ENCODE measurements at regions not wholly inside any gene's neighbourhood (a gene's known extent, or its start where the extent isn't known, plus 50 kb on each side); places are given as distances from the start of the nearest gene placed in this dataset.

DNA sequence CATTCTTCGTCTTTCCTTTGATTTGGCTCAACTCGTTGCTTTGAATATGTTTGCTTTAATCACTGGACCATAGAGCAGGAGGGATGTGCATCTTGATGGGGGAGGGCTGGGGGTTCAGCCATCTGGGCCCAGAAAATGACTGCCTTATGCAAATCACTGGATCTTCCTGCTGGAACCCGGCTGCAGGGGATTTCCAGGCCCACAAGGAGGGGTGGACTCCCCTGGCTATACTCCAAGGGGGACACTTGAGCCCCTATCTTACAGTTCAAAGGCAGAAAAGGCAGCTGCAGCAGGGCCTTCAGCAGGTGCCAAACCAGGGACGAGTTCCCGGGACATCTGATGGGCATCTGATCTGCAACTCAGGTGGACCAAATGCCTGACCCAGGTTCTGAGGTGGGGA lies 122.5 kb downstream of the DICER1 start:
- DNase-seq: peak; percentile 74

DNA sequence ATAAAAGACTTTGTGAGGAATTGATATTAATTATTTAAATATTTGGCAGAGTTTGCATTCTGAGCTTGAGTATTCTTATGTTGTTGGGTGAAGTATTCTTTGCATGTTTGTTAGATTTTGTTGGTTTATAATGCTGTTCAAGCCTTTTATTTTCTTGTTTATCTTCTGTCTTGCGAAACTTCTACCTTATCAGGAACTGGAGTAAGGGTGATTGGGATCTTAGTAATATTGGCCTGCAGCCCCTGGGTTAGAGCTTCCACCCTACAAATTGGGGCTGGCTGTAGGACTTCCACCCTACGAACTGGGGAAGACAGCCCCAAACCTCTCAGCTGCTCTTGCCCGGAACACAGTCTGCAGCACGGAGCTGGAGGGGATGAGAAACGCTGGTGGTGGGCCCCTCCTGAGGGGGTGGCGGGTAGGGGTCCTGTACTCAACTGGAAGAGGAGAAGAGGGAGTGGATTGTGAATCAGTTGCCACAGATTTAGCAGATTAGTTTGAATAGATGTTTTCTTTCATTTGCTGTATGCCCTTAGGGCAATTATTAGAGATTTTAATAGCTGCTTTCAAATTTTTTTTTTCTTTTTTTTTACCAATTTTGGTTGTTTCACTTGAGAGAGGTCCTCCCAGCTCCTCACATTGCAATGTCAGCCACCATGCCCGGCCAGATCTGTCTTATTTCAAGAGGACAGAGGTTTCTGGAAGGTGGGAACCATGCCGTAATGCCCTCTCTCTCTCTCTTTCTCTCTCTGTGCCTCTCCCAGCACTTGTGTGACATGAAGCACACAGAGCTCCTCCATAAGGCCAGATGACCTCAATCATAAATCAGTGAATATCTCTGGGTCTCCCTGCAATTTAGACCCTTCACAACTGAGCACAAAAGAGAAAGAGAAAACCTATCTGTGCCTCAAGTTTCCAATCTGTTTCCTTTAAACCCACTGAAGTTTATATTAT lies 123.4 kb downstream of the DICER1 start:
- no peak for DNase-seq

DNA sequence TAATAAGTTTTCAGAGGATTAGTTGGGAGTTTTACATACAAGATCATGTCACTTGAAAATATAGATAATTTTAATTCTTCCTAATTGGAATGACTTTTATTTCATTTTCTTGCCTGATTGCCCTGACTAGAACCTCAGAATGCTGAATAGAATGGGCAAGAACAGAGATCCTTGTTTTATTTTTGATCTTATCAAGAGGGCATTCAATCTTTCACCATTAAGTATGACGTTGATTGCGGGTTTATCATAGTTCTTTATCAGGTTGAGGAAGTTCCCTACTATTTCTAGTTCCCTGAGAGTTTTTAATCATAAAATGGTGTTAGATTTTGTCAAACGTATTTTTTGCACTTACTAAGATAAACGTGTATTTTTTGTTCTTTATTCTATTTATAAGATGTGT lies 124.3 kb downstream of the DICER1 start:
- no peak for DNase-seq

GRCh38 chr14:95026851-95027463 lies 130.4 kb downstream of the DICER1 start:
- no peak for DNase-seq

DNA sequence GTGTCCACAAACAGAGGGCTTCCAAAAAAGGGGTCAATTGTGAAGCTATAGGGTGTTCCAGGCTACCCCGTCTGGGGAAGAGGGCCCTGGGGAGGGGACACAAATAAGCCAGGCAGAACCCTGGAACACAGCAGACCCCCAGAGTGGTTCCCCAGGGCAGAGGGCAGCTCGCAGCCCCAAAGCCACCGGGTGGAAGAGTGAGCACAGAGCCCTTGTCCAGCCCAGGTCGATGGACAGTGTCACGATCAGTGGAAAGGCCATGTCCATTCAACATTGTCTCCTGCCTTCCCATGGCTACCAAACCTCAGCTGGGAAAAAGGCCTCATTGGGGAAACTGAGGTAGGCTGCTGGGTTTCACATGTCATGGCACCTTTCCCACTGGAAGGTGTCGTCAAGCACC lies 131.4 kb downstream of the DICER1 start:
- DNase-seq: no peak

DNA sequence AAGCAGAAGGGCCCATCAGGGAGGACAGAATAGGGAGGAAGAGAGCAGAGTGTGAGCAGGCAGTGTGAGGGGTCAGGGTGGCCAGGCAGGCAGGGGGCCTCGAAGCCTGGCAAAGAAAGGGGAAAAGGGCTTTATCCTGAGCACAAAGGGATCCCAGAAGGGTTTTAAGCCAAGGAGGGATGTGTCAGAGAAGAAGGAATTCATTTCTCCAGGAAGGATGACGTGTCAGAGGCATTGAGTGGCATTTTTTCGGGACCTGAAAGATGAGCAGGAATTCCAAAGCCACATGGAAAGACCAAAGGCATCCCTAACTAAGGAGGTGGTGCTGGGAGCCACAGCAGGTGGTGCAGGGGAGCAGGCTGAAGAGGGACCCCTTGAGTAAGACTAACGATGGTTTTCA lies 132.1 kb downstream of the DICER1 start:
- DNase-seq: no peak

DNA sequence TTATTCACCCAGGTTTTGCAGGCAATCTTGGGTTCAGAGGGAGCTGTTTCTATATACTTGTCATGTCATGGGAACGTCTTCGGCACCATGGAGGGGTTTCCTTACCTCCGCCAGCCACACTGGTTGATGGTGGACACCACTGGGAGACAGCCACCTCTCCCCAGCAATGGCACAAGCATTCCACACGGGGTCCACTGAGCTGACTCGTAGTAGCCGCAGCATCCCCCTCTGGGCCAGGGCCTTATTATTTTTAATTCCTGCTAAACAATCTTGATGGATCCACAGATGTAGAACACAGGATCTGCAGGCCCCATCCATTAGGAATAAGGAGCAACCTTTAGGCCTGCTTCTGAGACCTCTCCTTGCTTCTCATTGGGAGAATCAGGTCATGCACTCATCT lies 132.9 kb downstream of the DICER1 start:
- DNase-seq: no peak

GRCh38 chr14:95023886-95024285 lies 133.4 kb downstream of the DICER1 start:
- no peak for DNase-seq

DNA sequence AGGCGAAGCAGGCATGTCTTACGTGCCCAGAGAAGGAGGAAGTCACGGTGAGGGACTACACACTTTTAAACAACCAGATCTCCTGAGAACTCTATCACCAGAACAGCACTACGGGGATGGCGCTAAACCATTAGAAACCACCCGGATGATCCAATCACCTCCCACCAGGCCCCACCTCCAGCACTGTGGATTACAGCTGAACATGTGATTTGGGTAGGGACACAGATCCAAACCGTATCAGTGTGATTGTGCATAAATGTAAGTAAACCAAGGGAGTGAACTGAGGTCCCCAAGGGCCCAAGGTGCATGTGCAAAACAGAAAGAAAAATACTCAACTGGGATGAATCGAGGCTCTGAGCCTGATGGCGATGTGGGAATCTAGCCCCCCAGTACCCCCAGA lies 134.2 kb downstream of the DICER1 start:
- DNase-seq: no peak

GRCh38 chr14:95021588-95021987 lies 135.7 kb downstream of the DICER1 start:
- DNase-seq: no peak

DNA sequence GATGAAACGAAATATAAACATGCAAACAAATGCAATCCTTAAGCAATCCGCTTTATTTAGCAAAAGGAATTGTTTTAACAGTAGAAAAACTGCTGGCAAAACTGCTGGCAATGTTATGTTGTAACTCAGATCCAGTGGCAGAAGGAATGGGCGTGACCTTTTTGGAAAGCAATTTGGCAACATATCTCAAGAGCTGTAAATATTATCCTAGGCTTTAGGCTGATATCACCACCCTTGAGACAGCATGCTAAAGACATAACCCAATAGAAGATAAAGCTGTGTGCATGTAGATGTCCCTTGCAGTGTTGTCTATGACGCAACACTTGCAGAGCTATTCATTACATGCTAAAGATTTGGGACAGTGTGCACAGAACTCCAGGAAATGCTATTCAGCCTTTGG lies 138.5 kb downstream of the DICER1 start:
- DNase-seq: no peak

GRCh38 chr14:95015046-95015445 lies 142.3 kb downstream of the DICER1 start:
- no peak for DNase-seq

DNA sequence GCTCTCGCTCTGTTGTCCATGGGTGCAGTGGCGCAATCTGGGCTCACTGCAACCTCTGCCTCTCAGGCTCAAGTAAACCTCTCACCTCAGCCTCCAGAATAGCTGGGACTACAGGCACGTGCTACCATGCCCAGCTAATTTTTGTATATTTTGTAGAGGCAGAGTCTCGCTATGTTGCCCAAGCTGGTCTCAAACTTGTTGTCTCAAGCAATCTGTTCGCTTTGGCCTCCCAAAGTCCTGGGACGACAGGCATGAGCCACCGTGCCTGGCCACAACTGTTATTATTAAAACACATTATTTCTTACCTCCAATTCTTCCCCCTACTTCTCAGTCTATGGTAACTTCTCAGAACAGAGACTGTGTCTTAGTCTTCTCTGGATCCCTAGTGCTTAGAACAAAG lies 143.3 kb downstream of the DICER1 start:
- no peak for DNase-seq

DNA sequence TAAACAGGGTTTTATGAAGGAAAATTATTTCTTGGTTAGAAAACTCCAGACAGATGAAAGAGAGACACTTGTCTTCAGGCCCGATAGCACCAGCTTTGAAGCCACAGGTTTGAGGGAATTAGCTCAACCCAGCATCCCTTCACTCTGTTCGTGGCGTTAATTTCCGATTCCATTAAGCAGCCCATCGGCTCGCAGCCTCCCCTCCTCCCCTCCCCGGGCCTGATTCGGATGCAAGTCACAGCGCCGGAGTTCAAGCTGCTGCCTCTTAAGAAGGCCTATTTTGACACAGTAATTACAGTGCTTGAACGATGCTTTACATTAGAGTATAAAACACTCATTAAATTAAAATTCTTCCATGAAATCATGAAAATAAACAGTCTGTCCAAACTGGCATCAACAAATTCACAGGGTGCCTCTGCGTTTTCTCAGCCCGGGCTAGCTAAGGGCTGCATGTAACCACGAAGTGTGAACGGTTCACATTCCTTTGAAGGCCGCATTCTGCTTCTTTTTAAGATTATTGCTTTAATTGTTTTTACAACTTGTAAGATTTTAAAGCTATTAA lies 145.8 kb downstream of the DICER1 start:
- DNase-seq: no peak

- DNase-seq: no peak
Measured at GRCh38 chr14:95008445-95009217, 148.7 kb downstream of the DICER1 start.

DNA sequence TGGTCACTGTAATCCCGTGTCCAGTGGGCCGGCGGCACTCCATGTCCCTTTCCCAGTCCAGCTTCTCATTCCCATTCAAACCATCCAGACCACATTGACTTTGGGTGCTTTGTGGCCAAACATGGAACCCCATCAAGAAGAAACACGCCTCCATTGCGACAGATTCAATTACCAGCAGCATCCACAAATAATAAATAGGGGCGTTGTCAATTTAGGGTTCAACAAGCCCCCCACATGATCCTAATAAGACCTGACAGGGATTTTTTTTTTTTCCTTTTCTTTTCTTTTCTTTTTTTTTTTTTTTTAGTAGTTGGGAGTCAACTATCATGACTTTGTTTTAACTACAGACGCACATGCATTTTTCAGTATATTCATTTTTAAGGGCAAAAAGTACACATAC lies 149.4 kb downstream of the DICER1 start:
- DNase-seq: no peak

GRCh38 chr14:95006479-95006878 lies 150.8 kb downstream of the DICER1 start:
- no peak for DNase-seq

- no peak for DNase-seq
Measured at GRCh38 chr14:95006051-95006450, 151.3 kb downstream of the DICER1 start.

DNA sequence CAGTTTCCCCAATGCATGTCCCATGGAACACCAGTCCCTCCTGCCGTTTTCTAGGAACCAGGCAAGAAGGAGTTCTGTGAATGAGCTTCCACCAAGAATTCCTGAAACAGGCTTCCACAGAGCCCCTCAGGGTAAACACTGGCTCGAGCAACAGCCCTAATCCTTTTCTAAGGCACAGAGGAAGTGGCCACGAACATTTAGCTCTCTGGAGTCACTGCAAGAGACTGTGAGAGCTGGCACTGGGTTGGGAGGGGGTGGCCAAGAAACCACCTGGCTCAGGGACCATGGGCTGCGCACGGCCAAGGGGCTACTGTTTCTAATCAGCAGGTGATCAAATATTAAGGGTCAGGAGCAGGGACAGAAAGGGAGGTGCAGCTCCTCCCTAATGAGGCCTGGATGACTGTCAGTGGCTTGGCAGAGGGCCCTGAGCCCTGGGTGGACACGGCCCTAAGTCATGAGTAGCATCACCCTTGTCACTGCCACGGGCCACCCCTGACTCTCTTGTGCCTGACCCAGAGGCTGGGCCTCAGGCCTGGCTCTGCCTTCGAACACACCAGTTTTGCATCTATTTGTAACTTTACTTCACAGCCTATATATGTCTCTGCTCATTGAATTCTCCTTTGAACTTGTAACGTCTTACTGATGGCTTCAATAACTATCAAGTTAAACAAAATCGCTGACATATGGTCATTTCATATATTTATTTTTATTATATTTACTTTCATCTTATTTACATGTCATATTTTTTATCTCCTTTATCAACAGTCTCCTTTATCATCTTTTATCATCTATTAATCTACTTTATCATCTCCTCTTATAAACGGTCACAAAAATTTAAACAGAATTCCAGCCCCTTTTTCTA lies 154.0 kb downstream of the DICER1 start:
- no peak for DNase-seq

DNA sequence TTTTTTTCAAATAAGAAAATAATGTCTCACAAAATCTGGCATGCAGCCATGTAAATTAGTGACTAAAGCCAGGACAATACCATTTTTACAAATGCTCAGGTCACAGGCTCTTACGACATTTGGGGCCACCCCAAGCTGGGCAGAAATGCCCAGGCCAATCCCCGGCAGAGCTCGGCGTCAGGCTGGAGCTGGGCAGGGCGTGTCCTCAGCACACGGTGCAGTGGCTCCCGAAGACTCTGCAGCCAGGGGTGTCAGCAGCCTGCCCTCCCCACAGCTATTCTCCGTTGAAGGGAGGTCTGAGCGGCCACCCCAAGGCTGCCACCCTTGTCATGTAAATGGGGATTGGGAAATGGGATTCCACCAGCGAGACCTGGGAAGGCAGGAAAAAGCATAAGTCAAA lies 158.6 kb downstream of the DICER1 start:
- no peak for DNase-seq

DNA sequence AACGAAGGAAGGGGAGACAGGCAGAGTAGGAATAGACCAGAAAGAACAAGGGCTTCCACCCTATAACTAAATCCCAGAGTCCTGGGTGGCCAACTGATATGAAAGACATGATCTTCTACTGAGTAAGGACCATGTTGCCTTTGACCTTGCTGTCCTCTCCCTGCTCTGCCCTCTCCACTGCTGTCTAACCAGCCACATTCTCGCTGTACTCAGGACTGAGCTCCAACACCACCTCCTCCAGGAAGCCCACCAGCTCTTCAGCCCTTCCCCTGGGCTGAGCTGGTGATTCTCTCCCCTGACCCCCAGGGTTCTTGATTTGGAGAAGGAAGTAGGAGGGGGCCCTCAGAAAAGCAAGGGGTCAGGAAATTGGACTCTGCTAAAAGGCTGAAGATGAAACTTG lies 159.2 kb downstream of the DICER1 start:
- DNase-seq: no peak

- DNase-seq: no peak
Measured at GRCh38 chr14:94995551-94995950, 161.8 kb downstream of the DICER1 start.
